Endothelial cell of umbilical vein (primary cell): ENCODE measurements at regions not wholly inside any gene's neighbourhood (a gene's known extent, or its start where the extent isn't known, plus 50 kb on each side); places are given as distances from the start of the nearest gene placed in this dataset.

ENCODE experiments used
- BruUV-seq: library from RNA; stranded (reverse); fragments of 400-500 nt; replicated peaks from 2 replicates; lab custom pipeline; 2021; lab: Mats Ljungman, UMichigan
- CTCF ChIA-PET: fragments of 300-600, 350-600 bp; sonication (Branson Sonifier 250); formaldehyde crosslinking; loops from one replicate; lab custom pipeline; 2021; ENCODE audit warnings: antibody characterized with exemption, inconsistent platforms; lab: Charles Lee
- POLR2A ChIA-PET: fragments of 300-600, 350-600 bp; sonication (Branson Sonifier 250); formaldehyde crosslinking; loops from one replicate; lab custom pipeline; 2021; ENCODE audit warnings: antibody characterized with exemption, inconsistent platforms; lab: Charles Lee
- DNase-seq: peaks from one replicate; pipeline ENCODE4 v3.0.0-alpha.2; 2011; ENCODE audit warnings: low read depth, low spot score
- FAIRE-seq: peaks from 2 replicates; lab custom pipeline; 2011; peaks lifted over from hg19 to GRCh38; lab: Jason Lieb, UNC
- H2AFZ ChIP-seq: 2 replicates; pipeline ENCODE4 v1.6.0; 2012; ENCODE audit warnings: low read depth, low read length, control low read depth, inconsistent platforms
- H3K27ac ChIP-seq: 2 replicates; pipeline ENCODE4 v1.5.1; 2011; ENCODE audit warnings: low read depth, mild to moderate bottlenecking, control low read depth, low read length, moderate library complexity; ENCODE audit not compliant: insufficient read depth
- H3K27me3 ChIP-seq, 2 experiments: 2 replicates each; pipeline versions ENCODE4 v1.6.0 to v1.6.1; 2011; ENCODE audit warnings: low read length in 2 of 2, mixed read lengths in 1 of 2; ENCODE audit not compliant: control insufficient read depth in 2 of 2, insufficient read depth in 2 of 2
- H3K36me3 ChIP-seq, 2 experiments: 2 replicates in 1 of 2; 3 replicates in 1 of 2; pipeline ENCODE4 v1.5.1; 2011; ENCODE audit warnings: low read length in 2 of 2, mild to moderate bottlenecking in 1 of 2, moderate library complexity in 1 of 2; ENCODE audit not compliant: control insufficient read depth in 2 of 2, insufficient read depth in 2 of 2; ENCODE audit errors: extremely low read depth in 1 of 2
- H3K4me1 ChIP-seq: 3 replicates; pipeline ENCODE4 v1.5.1; 2011; ENCODE audit warnings: mild to moderate bottlenecking, low read length; ENCODE audit not compliant: control insufficient read depth, insufficient read depth; ENCODE audit errors: extremely low read depth
- H3K4me2 ChIP-seq: 2 replicates; pipeline ENCODE4 v1.6.1; 2011; ENCODE audit warnings: low read length, control low read depth, mixed read lengths; ENCODE audit not compliant: insufficient read depth
- H3K4me3 ChIP-seq, 3 experiments: fragments of 200-600 bp in 1 of 3; sonication (generic), shearing (Covaris generic) in 1 of 3; replicated peaks in 1 of 3; 2 replicates each; pipeline ENCODE4 v1.5.1; 2011 to 2016; ENCODE audit warnings: control low read depth in 3 of 3, low read length in 3 of 3, mild to moderate bottlenecking in 2 of 3, inconsistent platforms in 1 of 3, low read depth in 1 of 3, moderate library complexity in 1 of 3; ENCODE audit not compliant: insufficient read depth in 1 of 3
- H3K79me2 ChIP-seq: 2 replicates; pipeline ENCODE4 v1.6.0; 2012; ENCODE audit warnings: low read length, inconsistent platforms; ENCODE audit not compliant: control insufficient read depth, insufficient read depth
- H3K9ac ChIP-seq: replicated peaks from 2 replicates; pipeline ENCODE3; 2011; ENCODE audit warnings: low read length, control low read depth; ENCODE audit not compliant: insufficient read depth; ENCODE audit errors: extremely low read depth
- H3K9me1 ChIP-seq: replicated peaks from 3 replicates; pipeline ENCODE4 v1.6.0; 2011; ENCODE audit warnings: mild to moderate bottlenecking, low read length; ENCODE audit not compliant: control insufficient read depth, insufficient read depth; ENCODE audit errors: extremely low read depth
- H3K9me3 ChIP-seq: replicated peaks from 2 replicates; pipeline ENCODE4 v1.5.1; 2012; ENCODE audit warnings: low read length, inconsistent platforms; ENCODE audit not compliant: control insufficient read depth, insufficient read depth
- H4K20me1 ChIP-seq: replicated peaks from 2 replicates; pipeline ENCODE3; 2011; ENCODE audit warnings: mild to moderate bottlenecking, low read length; ENCODE audit not compliant: control insufficient read depth, insufficient read depth; ENCODE audit errors: extremely low read depth
- EZH2 ChIP-seq: IDR thresholded peaks from 2 replicates; pipeline ENCODE4 v1.6.1; 2012; ENCODE audit warnings: borderline replicate concordance, low read depth, mild to moderate bottlenecking, moderate library complexity, low read length, inconsistent platforms; ENCODE audit not compliant: severe bottlenecking
- FOS ChIP-seq: IDR thresholded peaks from 2 replicates; pipeline ENCODE4 v1.6.1; 2011; ENCODE audit warnings: mild to moderate bottlenecking, low read length, moderate library complexity, borderline replicate concordance; ENCODE audit not compliant: insufficient read depth
- GATA2 ChIP-seq: IDR thresholded peaks from 2 replicates; pipeline ENCODE4 v1.7.0; 2011; ENCODE audit warnings: low read depth, mild to moderate bottlenecking, moderate library complexity, mixed read lengths, low read length; ENCODE audit not compliant: insufficient read length, insufficient read depth
- JUN ChIP-seq: IDR thresholded peaks from 2 replicates; pipeline ENCODE4 v1.6.1; 2011; ENCODE audit warnings: borderline replicate concordance, low read depth; ENCODE audit not compliant: insufficient read length, insufficient read depth
- MYC ChIP-seq: IDR thresholded peaks from one replicate; pipeline ENCODE4 v1.6.1; 2011; ENCODE audit warnings: mild to moderate bottlenecking, low read depth, low read length
- POLR2A ChIP-seq: IDR thresholded peaks from 2 replicates; pipeline ENCODE4 v1.6.1; 2012; ENCODE audit warnings: low read depth, mild to moderate bottlenecking, control low read depth, low read length
- POLR2AphosphoS5 ChIP-seq: IDR thresholded peaks from 2 replicates; pipeline ENCODE4 v1.6.1; 2012; ENCODE audit warnings: low read depth, mild to moderate bottlenecking, control low read depth, low read length, moderate library complexity; ENCODE audit not compliant: insufficient read depth
- dilution Hi-C: fragments of 300-500 bp; cut with MboI; formaldehyde crosslinking; loops from one replicate; pipeline ENCODE4 v1.15.0; 2019; ENCODE audit warnings: low sequenced_read_pairs; ENCODE audit not compliant: extremely low pct_ligation_motif_present
- intact Hi-C: fragments of 100-400 bp; cut with micrococcal nuclease; formaldehyde crosslinking; loops from one replicate; pipeline ENCODE4 v1.10.0; 2022
- TF ChIP-seq, protein P1 (sequence below): IDR thresholded peaks from 2 replicates; pipeline ENCODE4 v1.6.1; 2011; ENCODE audit not compliant: insufficient read depth, insufficient read length
- TF ChIP-seq, protein P2 (sequence below), 2 donors: IDR thresholded peaks; 1 replicate in 1 of 2; 2 replicates in 1 of 2; pipeline ENCODE4 v1.5.1; 2011; ENCODE audit warnings: low read length in 2 of 2, mild to moderate bottlenecking in 2 of 2, moderate library complexity in 2 of 2, control low read depth in 1 of 2, inconsistent platforms in 1 of 2, low read depth in 1 of 2; ENCODE audit not compliant: insufficient read depth in 1 of 2; ENCODE audit errors: extremely low read depth in 1 of 2

DNA sequence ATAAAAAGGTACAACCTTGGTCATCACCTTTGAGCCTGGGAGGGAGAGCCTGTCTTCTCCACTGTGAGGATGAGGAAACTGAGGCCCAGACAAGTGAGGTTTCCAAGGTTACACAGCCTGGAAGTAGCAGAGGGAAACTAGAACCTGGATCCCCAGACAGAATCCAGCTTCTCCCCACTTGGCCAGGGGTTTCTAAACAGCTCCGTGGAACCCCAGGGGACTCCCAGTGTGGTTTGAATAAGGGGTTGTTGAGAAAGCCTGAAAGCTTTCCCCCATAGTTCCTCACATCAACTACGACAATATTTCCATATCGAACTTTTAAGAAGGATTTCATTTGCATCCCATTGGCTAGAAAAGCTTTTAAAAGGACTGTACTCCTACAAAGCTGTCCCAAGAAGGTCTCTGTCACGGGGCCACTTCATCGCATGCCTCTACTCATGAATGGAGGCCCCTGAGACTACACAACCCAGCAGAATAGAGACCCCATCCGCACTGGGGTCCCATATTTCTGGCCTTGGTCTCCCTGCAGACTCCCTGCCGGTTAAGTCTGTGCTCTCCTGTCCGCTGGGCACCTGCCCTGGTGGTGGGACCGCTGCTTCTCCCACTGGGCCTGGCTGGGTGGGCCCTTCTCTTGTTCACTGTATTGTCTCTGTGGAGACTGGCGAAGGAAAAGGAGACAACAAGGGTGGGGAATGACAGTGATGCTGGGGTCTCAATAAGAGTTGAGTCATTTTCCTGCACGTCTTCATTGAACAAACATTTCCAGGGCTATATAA lies 178.5 kb downstream of the SMAD6 start:
- FAIRE-seq: no peak
- intact Hi-C loops (no loop called here), dilution Hi-C loops (no loop called here)
- no peak overlapping the region for H3K4me2 ChIP-seq
- H2AFZ ChIP-seq: no peak overlapping the region
- no peak for TF ChIP-seq POLR2AphosphoS5
- TF ChIP-seq MYC: no peak
- TF ChIP-seq EZH2: no peak
- no peak overlapping the region for H3K27ac ChIP-seq
- no peaks in the 10 kb centered on the region for H3K27me3 ChIP-seq
- no peak overlapping the region for H3K9ac ChIP-seq
- peaks cover 32% of the 10 kb centered on the region for H3K4me1 ChIP-seq
- H3K9me1 ChIP-seq: no peaks in the 10 kb centered on the region
- no TSS peak for BruUV-seq
- H3K79me2 ChIP-seq: no peaks in the 10 kb centered on the region
- H4K20me1 ChIP-seq: no peaks in the 10 kb centered on the region
- CTCF ChIA-PET: interaction anchor here (1.0 kb wide), 1 partner anchor 18 kb away, joined by 3 read pairs; no protein-coding TSS in a partner anchor
- POLR2A ChIA-PET: no interaction called here
- H3K4me3 ChIP-seq: no peak overlapping the region
- H3K9me3 ChIP-seq: no peaks in the 10 kb centered on the region
- DNase-seq: no peak
- no peaks in the 10 kb centered on the region for H3K36me3 ChIP-seq

DNA sequence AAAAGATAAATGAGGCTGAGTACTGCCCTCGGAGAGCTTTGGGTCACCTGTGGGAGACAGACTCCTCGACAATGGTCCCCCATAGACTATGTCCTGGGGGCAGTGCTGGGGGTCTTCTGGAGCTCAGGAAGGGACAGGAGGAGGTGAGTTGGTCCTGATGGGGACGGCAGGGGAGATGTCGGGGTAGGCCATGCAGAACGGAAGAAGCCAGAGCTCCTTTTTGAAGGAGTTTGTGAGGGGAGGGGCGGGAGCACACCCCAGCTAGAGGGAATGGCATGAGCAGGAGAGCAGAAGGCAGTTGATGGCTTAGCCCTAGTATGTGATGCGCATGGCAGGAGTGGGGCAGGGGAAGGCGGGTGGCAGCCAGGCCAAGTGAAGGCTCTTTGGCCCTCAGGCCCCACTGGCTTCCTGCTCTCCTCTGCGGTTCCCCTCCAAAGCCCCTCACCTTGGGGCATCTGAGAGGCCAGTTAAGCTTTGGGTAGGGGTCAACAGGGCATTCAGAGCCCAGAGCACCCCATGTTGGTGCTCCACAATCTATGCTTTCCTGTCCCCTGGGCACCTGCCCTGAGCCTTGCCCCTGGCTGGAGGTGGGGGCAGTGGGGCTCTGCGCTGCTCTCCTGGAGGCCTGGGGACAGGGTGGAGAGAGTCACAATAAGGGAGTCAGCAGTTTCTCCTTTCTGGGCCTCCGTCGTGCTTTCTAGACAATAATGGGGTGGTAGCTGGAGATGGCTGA lies 179.3 kb downstream of the SMAD6 start:
- Histone ChIP-seq H3K9ac (no peak overlapping the region), H3K9me3 (no peaks in the 10 kb centered on the region), H3K4me1 (peaks cover 32% of the 10 kb centered on the region), H2AFZ (no peak overlapping the region), H3K4me3 (no peak overlapping the region), H3K27ac (no peak overlapping the region), H3K4me2 (no peak overlapping the region), H3K9me1 (no peaks in the 10 kb centered on the region), H3K36me3 (no peaks in the 10 kb centered on the region), H4K20me1 (no peaks in the 10 kb centered on the region), H3K27me3 (no peaks in the 10 kb centered on the region), H3K79me2 (no peaks in the 10 kb centered on the region)
- no peak for FAIRE-seq
- POLR2A ChIA-PET: no interaction called here
- CTCF ChIA-PET: no interaction called here
- no TSS peak for BruUV-seq
- dilution Hi-C loops (no loop called here), intact Hi-C loops (no loop called here)
- no peak for DNase-seq
- TF ChIP-seq MYC: no peak
- TF ChIP-seq FOS: no peak
- TF ChIP-seq POLR2A: no peak
- TF ChIP-seq GATA2: no peak
- no peak for TF ChIP-seq POLR2AphosphoS5
- TF ChIP-seq EZH2: no peak
- TF ChIP-seq, protein P1, sequence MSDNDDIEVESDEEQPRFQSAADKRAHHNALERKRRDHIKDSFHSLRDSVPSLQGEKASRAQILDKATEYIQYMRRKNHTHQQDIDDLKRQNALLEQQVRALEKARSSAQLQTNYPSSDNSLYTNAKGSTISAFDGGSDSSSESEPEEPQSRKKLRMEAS: no peak
- TF ChIP-seq, protein P2, sequence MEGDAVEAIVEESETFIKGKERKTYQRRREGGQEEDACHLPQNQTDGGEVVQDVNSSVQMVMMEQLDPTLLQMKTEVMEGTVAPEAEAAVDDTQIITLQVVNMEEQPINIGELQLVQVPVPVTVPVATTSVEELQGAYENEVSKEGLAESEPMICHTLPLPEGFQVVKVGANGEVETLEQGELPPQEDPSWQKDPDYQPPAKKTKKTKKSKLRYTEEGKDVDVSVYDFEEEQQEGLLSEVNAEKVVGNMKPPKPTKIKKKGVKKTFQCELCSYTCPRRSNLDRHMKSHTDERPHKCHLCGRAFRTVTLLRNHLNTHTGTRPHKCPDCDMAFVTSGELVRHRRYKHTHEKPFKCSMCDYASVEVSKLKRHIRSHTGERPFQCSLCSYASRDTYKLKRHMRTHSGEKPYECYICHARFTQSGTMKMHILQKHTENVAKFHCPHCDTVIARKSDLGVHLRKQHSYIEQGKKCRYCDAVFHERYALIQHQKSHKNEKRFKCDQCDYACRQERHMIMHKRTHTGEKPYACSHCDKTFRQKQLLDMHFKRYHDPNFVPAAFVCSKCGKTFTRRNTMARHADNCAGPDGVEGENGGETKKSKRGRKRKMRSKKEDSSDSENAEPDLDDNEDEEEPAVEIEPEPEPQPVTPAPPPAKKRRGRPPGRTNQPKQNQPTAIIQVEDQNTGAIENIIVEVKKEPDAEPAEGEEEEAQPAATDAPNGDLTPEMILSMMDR (IDR thresholded peaks at IDR 0.05; ENCODE audit: extremely low read depth in 1 of 2, insufficient read depth in 1 of 2, low read depth in 1 of 2, low read length in 2 of 2): no peak
- TF ChIP-seq JUN: no peak
